ENCODE measurements at regions not wholly inside any gene's neighbourhood (a gene's known extent, or its start where the extent isn't known, plus 50 kb on each side); places are given as distances from the start of the nearest gene placed in this dataset.

GRCh38 chr7:148537435-148537834 is 53.1 kb upstream of the C7orf33 start:
- in situ Hi-C loops (cut with MboI; ENCODE audit: low sequenced_read_pairs) = no loop called here

More at GRCh38 chr7:148537435-148537834, 53.1 kb upstream of the C7orf33 start:
- Histone ChIP-seq H3K9me1 (ENCODE audit: insufficient read depth, low read length) (no peaks in the 10 kb centered on the region), H3K79me1 (ENCODE audit: low read depth in 1 of 2, low read length in 2 of 2) (no peaks in the 10 kb centered on the region), H3K4ac (ENCODE audit: low read depth, low read length) (no peak overlapping the region), H3K27me3 (ENCODE audit: control insufficient read depth, insufficient read depth, low read length) (no peaks in the 10 kb centered on the region), H2AK9ac (replicated peaks; ENCODE audit: low read depth, low read length, poor library complexity) (no peak overlapping the region), H3K14ac (replicated peaks; ENCODE audit: low read depth, low read length) (no peak overlapping the region), H2BK15ac (ENCODE audit: low read depth, low read length) (no peak overlapping the region), H2BK120ac (ENCODE audit: low read depth, low read length) (no peak overlapping the region), H3K4me1 (ENCODE audit: control insufficient read depth, insufficient read depth, low read length) (no peaks in the 10 kb centered on the region), H3K36me3 (ENCODE audit: control insufficient read depth, insufficient read depth, low read length) (no peaks in the 10 kb centered on the region), H4K20me1 (ENCODE audit: insufficient read depth, low read length) (no peaks in the 10 kb centered on the region), H3K4me2 (ENCODE audit: low read depth, low read length) (no peak overlapping the region), H3K9ac (ENCODE audit: low read depth, low read length) (no peak overlapping the region), H4K5ac (ENCODE audit: low read depth, low read length) (no peak overlapping the region), H3K4me3 (ENCODE audit: insufficient read depth, low read depth, low read length) (no peak overlapping the region), H3K27ac (ENCODE audit: insufficient read depth, low read length) (no peak overlapping the region), H2AFZ (replicated peaks; ENCODE audit: low read length, poor library complexity) (no peak overlapping the region), H3K56ac (ENCODE audit: extremely low read depth, insufficient read depth, low read length) (no peak overlapping the region), H3K23ac (ENCODE audit: low read depth, low read length) (no peak overlapping the region), H2AK5ac (ENCODE audit: low read depth, low read length) (no peak overlapping the region), H3K9me3 (ENCODE audit: control insufficient read depth, insufficient read depth, low read length) (no peaks in the 10 kb centered on the region), H2BK20ac (ENCODE audit: low read depth, low read length) (no peak overlapping the region), H4K91ac (ENCODE audit: insufficient read depth, low read depth, low read length) (no peak overlapping the region), H4K8ac (ENCODE audit: low read depth in 2 of 2, low read length in 2 of 2) (no peak overlapping the region), H2BK5ac (ENCODE audit: low read depth, low read length, poor library complexity, severe bottlenecking) (no peak overlapping the region), H3K18ac (ENCODE audit: low read depth, low read length) (no peak overlapping the region)
- ChIA-PET CTCF (no interaction called here), POLR2A (ENCODE audit: unreplicated experiment) (no interaction called here)
- dilution Hi-C loops (cut with HindIII; ENCODE audit: low sequenced_read_pairs, unreplicated experiment) = no loop called here
- WGBS, 2 experiments (ENCODE audit: extremely low coverage in 2 of 2, insufficient read length in 1 of 2) = no CpG with 5 or more reads among the region's 6 CpGs
- intact Hi-C loops (cut with micrococcal nuclease) = no loop called here
- TF ChIP-seq CEBPB (IDR thresholded peaks at IDR 0.05; ENCODE audit: low read depth, low read length) (no peak), RCOR1 (IDR thresholded peaks at IDR 0.05; ENCODE audit: insufficient replicate concordance, low read length) (no peak), RFX5 (IDR thresholded peaks at IDR 0.05; ENCODE audit: low read depth, low read length) (no peak), CHD1 (IDR thresholded peaks at IDR 0.05; ENCODE audit: low read depth, low read length) (no peak), MXI1 (IDR thresholded peaks at IDR 0.05; ENCODE audit: borderline replicate concordance, low read depth, low read length) (no peak), MAZ (IDR thresholded peaks at IDR 0.05; ENCODE audit: borderline replicate concordance, low read depth, low read length) (no peak), POLR2A (IDR thresholded peaks at IDR 0.05; ENCODE audit: low read depth, low read length) (no peak), FOS (IDR thresholded peaks at IDR 0.05; ENCODE audit: low read depth, low read length) (no peak), MAFK (IDR thresholded peaks at IDR 0.05; ENCODE audit: low read depth, low read length) (no peak), NFE2L2 (IDR thresholded peaks at IDR 0.05; ENCODE audit: low read depth, low read length) (no peak), ELK1 (IDR thresholded peaks at IDR 0.05; ENCODE audit: borderline replicate concordance, low read depth, low read length) (no peak), BHLHE40 (IDR thresholded peaks at IDR 0.05; ENCODE audit: low read depth, low read length) (no peak), CTCF (conservative IDR thresholded peaks at IDR 0.05; ENCODE audit: low read depth, low read length) (no peak), USF2 (IDR thresholded peaks at IDR 0.05; ENCODE audit: low read depth, low read length) (no peak), SMC3 (IDR thresholded peaks at IDR 0.05; ENCODE audit: low read depth, low read length) (no peak), RAD21 (IDR thresholded peaks at IDR 0.05; ENCODE audit: low read length) (no peak)
- DNase-seq = no peak
- BruUV-seq (replicated peaks) = no TSS peak
- ATAC-seq (ENCODE audit: low read depth) = no peak

Measured in IMR-90 (cell line).